Neutrophil (primary cell): ENCODE measurements at regions not wholly inside any gene's neighbourhood (a gene's known extent, or its start where the extent isn't known, plus 50 kb on each side); places are given as distances from the start of the nearest gene placed in this dataset.
"Not testable (repeated sequence)": the region's sequence is repeated elsewhere in the genome, so short reads cannot be mapped to it uniquely, and the experiment has no call there.

Source experiments
- H3K27ac ChIP-seq: fragments of 200-600 bp; sonication (generic); 2 replicates; pipeline ENCODE4 v1.5.1; 2016; ENCODE audit warnings: mild to moderate bottlenecking, moderate library complexity
- H3K27me3 ChIP-seq: fragments of 200-600 bp; sonication (generic); 2 replicates; pipeline ENCODE4 v1.6.0; 2016; ENCODE audit warnings: mild to moderate bottlenecking
- H3K36me3 ChIP-seq: fragments of 200-600 bp; sonication (generic); 2 replicates; pipeline ENCODE4 v1.5.1; 2017
- H3K4me1 ChIP-seq, 2 experiments: fragments of 200-600 bp in 1 of 2; sonication (generic) in 1 of 2; 1 replicate in 1 of 2; 2 replicates in 1 of 2; pipeline versions ENCODE4 v1.5.1 to v1.6.1; 2013 to 2016; ENCODE audit warnings: low read depth in 1 of 2, low read length in 1 of 2, mild to moderate bottlenecking in 1 of 2, moderate library complexity in 1 of 2; ENCODE audit not compliant: control insufficient read depth in 1 of 2, insufficient read depth in 1 of 2
- H3K4me3 ChIP-seq, 2 experiments: fragments of 200-600 bp in 1 of 2; sonication (generic) in 1 of 2; 1 replicate in 1 of 2; 2 replicates in 1 of 2; pipeline ENCODE4 v1.5.1; 2013 to 2016; ENCODE audit warnings: low read depth in 1 of 2, low read length in 1 of 2, mild to moderate bottlenecking in 1 of 2, moderate library complexity in 1 of 2
- H3K9me3 ChIP-seq: fragments of 200-600 bp; sonication (generic); 2 replicates; pipeline ENCODE4 v1.5.1; 2016
- TF ChIP-seq, protein P1 (sequence below): fragments of 200-600 bp; sonication (generic); IDR thresholded peaks from 2 replicates; pipeline ENCODE4 v1.5.1; 2016; ENCODE audit warnings: antibody characterized with exemption

- no peaks in the 10 kb centered on the region for H3K36me3 ChIP-seq
- TF ChIP-seq, protein P1, sequence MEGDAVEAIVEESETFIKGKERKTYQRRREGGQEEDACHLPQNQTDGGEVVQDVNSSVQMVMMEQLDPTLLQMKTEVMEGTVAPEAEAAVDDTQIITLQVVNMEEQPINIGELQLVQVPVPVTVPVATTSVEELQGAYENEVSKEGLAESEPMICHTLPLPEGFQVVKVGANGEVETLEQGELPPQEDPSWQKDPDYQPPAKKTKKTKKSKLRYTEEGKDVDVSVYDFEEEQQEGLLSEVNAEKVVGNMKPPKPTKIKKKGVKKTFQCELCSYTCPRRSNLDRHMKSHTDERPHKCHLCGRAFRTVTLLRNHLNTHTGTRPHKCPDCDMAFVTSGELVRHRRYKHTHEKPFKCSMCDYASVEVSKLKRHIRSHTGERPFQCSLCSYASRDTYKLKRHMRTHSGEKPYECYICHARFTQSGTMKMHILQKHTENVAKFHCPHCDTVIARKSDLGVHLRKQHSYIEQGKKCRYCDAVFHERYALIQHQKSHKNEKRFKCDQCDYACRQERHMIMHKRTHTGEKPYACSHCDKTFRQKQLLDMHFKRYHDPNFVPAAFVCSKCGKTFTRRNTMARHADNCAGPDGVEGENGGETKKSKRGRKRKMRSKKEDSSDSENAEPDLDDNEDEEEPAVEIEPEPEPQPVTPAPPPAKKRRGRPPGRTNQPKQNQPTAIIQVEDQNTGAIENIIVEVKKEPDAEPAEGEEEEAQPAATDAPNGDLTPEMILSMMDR = no peak
- H3K4me1 ChIP-seq = no peaks in the 10 kb centered on the region
- no peaks in the 10 kb centered on the region for H3K27me3 ChIP-seq
- H3K27ac ChIP-seq = no peak overlapping the region
- no peak overlapping the region for H3K4me3 ChIP-seq
- no peaks in the 10 kb centered on the region for H3K9me3 ChIP-seq
Measured at GRCh38 chr11:129643031-129643721, 172.5 kb upstream of the TMEM45B start.

DNA sequence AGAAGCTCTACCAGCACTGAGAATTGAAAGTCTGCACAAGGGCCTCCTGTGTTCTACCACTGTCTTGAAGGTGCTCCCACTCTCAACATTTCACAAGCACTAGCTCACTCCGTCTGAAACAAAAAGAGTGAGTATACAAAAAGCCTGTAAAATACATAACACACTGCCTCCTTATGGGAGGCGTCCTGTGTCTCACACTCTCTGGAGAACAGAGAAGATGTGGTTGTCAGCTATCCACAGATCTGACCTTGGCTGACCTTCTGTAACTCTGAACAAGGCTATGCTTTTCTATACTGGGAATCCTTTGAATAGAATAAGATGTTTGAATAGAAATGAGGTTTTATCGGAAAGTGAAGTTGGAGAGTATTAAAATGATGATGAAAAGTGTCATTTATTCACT is 171.3 kb upstream of the TMEM45B start:
- no peak overlapping the region for H3K4me3 ChIP-seq
- no peak overlapping the region for H3K27ac ChIP-seq
- no peaks in the 10 kb centered on the region for H3K27me3 ChIP-seq
- TF ChIP-seq, protein P1 = no peak
- H3K36me3 ChIP-seq = no peaks in the 10 kb centered on the region
- no peaks in the 10 kb centered on the region for H3K9me3 ChIP-seq
- no peaks in the 10 kb centered on the region for H3K4me1 ChIP-seq

DNA sequence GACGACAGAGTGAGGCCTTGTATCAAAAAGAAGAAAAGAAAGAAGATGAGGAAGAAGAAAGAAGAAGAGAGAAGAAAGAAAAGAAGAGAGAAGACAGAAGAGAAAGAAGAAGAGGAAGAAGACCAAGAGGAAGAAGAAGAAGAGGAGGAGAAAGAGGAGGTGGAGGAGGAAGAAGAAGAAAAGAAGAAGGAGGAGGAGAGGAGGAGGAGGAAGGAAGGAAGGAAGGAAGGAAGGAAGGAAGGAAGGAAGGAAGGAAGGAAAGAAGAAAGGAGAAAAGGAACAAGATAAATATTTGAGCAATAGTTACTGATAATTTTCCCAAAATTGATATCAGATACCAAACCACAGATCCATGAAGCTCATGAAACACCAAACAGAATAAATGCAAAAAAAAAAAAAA is 169.7 kb upstream of the TMEM45B start:
- no peaks in the 10 kb centered on the region for H3K9me3 ChIP-seq
- no peaks in the 10 kb centered on the region for H3K36me3 ChIP-seq
- TF ChIP-seq, protein P1 = no peak
- H3K27ac ChIP-seq = no peak overlapping the region
- no peaks in the 10 kb centered on the region for H3K27me3 ChIP-seq
- H3K4me3 ChIP-seq = no peak overlapping the region
- no peaks in the 10 kb centered on the region for H3K4me1 ChIP-seq

DNA sequence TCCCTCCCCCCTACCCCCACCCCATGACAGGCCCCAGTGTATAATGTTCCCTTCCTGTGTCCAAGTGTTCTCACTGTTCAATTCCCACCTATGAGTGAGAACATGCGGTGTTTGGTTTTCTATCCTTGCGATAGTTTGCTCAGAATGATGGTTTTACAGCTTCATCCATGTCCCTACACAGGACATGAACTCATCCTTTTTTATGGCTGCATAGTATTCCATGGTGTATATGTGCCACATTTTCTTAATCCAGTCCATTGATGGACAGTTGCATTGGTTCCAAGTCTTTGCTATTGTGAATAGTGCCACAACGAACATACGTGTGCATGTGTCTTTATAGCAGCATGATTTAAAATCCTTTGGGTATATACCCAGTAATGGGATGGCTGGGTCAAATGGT is 165.6 kb upstream of the TMEM45B start:
- H3K27ac ChIP-seq, H3K9me3 ChIP-seq, H3K27me3 ChIP-seq, H3K4me3 ChIP-seq, H3K36me3 ChIP-seq, H3K4me1 ChIP-seq: not testable (repeated sequence)

DNA sequence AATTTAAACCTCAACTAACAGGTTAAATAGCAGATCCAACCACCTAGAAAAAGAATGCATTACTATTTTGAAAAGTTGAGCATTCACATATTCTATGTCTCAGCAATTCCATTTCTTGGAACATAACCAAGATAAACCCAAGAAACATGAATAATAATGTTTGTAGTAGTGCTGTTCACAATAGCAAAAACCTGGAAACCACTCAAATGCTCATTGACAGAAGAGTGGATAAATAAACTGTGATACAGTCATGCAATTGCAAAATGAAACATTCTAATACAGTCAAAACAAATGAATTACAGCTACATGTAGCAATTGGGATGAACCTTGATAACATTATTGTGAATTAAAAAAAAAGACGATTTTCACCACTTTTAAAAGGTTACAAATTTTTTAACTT is 162.8 kb upstream of the TMEM45B start:
- H3K4me1 ChIP-seq = no peaks in the 10 kb centered on the region
- TF ChIP-seq, protein P1 = no peak

DNA sequence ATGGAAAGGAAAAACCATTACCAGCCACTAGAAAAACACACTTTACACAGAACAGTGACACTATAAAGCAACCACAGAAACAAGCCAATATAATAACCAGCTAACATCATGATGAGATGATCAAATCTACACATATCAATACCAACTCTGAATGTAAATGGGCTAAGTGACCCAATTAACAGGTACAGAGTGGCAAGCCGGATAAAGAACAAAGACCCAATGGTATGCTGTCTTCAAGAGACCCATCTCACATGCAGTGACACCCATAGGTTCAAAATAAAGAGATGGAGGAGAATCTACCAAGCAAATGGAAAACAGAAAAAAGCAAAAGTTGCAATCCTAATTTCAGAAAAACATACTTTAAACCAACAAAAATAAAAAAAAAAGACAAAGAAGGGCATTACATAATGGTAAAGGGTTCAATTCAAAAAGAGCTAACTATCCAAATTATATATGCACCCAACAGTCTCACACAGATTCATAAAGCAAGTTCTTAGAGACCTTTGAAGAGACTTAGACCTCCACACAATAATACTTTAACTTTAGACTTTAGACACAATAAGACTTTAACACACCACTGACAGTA is 160.3 kb upstream of the TMEM45B start:
- Histone ChIP-seq H3K36me3 (no peaks in the 10 kb centered on the region), H3K27ac (no peak overlapping the region), H3K4me1 (no peaks in the 10 kb centered on the region), H3K9me3 (peaks cover 5% of the 10 kb centered on the region), H3K27me3 (no peaks in the 10 kb centered on the region), H3K4me3 (no peak overlapping the region)
- TF ChIP-seq, protein P1 = no peak

More for the DNA sequence above, 162.8 kb upstream of the TMEM45B start:
- Histone ChIP-seq H3K27me3 (no peaks in the 10 kb centered on the region), H3K9me3 (peaks cover 5% of the 10 kb centered on the region), H3K36me3 (no peaks in the 10 kb centered on the region), H3K4me3 (no peak overlapping the region), H3K27ac (no peak overlapping the region)
